Astrocyte of the spinal cord (primary cell): ENCODE measurements at regions not wholly inside any gene's neighbourhood (a gene's known extent, or its start where the extent isn't known, plus 50 kb on each side); places are given as distances from the start of the nearest gene placed in this dataset.

Experiments
- DNase-seq: peaks from one replicate; pipeline ENCODE4 v3.0.0; 2011; ENCODE audit warnings: low read depth, low spot score
- H3K4me3 ChIP-seq: 2 replicates; pipeline ENCODE4 v1.5.1; 2011; ENCODE audit warnings: low read depth, mild to moderate bottlenecking, low read length, moderate library complexity
- CTCF ChIP-seq: IDR thresholded peaks from 2 replicates; pipeline ENCODE4 v1.5.1; 2012; ENCODE audit warnings: low read depth, mild to moderate bottlenecking, low read length, inconsistent platforms
- in situ Hi-C: cut with HindIII; loops from 2 replicates; pipeline ENCODE4 v1.10.0; 2017; ENCODE audit warnings: low sequenced_read_pairs

- H3K4me3 ChIP-seq, result no peak overlapping the region
- TF ChIP-seq CTCF, result no peak
- in situ Hi-C loops, result no loop called here
- DNase-seq, result no peak
These were observed 327.3 kb downstream of the HTR7 start for GRCh38 chr10:90530521-90530920.

- DNase-seq, result no peak
- in situ Hi-C loops, result no loop called here
- no peak overlapping the region for H3K4me3 ChIP-seq
- no peak for TF ChIP-seq CTCF
These were observed 300.5 kb downstream of the HTR7 start for GRCh38 chr10:90557385-90557784.

GRCh38 chr10:90560331-90560730 lies 297.5 kb downstream of the HTR7 start:
- in situ Hi-C loops, result no loop called here
- no peak overlapping the region for H3K4me3 ChIP-seq
- no peak for DNase-seq
- TF ChIP-seq CTCF, result no peak

- TF ChIP-seq CTCF, result no peak
- DNase-seq, result no peak
- no peak overlapping the region for H3K4me3 ChIP-seq
- in situ Hi-C loops, result no loop called here
These were observed 296.2 kb downstream of the HTR7 start for GRCh38 chr10:90561666-90562065.

- peak; percentile 19 for DNase-seq
- H3K4me3 ChIP-seq, result no peak overlapping the region
- no peak for TF ChIP-seq CTCF
- in situ Hi-C loops, result no loop called here
These were observed 286.2 kb downstream of the HTR7 start for GRCh38 chr10:90571481-90572258.

GRCh38 chr10:90575125-90575524 lies 282.7 kb downstream of the HTR7 start:
- DNase-seq, result no peak
- no peak overlapping the region for H3K4me3 ChIP-seq
- no peak for TF ChIP-seq CTCF
- in situ Hi-C loops, result no loop called here

GRCh38 chr10:90577569-90577968 lies 280.3 kb downstream of the HTR7 start:
- in situ Hi-C loops, result no loop called here
- no peak for TF ChIP-seq CTCF
- DNase-seq, result no peak
- no peak overlapping the region for H3K4me3 ChIP-seq
